Colon (tissue), 2 donors: ENCODE measurements at regions not wholly inside any gene's neighbourhood (a gene's known extent, or its start where the extent isn't known, plus 50 kb on each side); places are given as distances from the start of the nearest gene placed in this dataset.
A peak's percentile ranks its signal among the peaks of the same experiment; 100 is the strongest.

Source experiments
- FAIRE-seq: peaks from 2 replicates; lab custom pipeline; 2012; peaks lifted over from hg19 to GRCh38; lab: Jason Lieb, UNC
- donor health status: control.
- donor health status: control.

DNA sequence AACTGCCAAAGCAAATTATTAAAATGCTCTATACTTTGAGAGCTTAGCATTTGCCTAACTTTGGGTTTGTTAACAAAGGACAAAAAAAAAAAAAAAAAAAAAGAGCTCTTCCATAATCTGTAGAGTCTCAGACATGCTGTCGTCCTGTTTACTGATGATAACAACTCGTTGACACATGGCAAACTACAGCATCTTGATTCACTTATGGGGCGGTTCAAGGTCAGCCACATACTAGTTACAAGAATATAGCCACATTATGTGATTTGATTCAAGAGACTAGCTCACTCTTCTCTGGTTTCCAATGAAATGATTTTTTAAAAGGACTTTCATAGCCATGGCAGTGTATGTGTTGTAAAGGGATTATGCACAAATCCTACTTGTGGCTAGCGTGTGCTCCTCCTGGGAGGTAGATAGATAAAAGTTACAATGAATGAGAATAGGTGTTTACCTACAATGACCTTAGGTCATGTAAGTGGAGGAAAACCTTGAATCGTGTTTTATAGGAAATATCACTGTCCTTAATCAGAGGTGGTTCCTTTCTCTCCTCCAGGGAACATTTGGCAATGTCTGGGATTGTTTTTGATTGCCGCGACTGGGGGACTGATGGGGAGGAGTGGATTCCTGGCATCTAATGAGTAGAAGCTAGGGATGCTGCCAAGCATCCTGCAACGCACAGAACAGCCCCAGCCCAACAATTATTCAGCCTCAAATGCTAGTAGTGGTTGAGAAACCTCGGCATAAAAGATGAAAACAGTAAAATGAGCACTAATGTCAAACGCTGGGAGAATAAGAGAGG, 969.2 kb upstream of the SLC35B3 start:
- no peak for FAIRE-seq

DNA sequence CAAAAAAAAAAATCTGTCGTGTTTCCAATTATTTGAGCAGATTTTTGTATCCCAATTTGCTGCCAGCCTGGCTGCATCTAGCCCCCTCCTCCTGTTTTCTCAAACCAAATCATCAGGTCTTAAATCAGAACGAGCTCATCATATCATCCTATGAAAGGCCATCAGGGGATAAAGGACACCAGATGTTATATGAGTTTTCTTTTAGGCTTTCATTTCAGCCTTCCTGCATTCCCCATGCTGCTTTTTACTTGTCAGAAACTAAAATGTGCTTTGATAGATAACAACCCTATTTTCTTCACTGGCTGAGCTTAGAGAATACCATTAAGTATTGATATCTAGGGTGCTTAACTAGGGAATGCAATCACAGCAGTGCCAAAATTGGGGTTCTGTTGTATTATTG, 968.4 kb upstream of the SLC35B3 start:
- no peak for FAIRE-seq

- FAIRE-seq, result no peak
Observed at GRCh38 chr6:9401960-9402359, 966.6 kb upstream of the SLC35B3 start.

DNA sequence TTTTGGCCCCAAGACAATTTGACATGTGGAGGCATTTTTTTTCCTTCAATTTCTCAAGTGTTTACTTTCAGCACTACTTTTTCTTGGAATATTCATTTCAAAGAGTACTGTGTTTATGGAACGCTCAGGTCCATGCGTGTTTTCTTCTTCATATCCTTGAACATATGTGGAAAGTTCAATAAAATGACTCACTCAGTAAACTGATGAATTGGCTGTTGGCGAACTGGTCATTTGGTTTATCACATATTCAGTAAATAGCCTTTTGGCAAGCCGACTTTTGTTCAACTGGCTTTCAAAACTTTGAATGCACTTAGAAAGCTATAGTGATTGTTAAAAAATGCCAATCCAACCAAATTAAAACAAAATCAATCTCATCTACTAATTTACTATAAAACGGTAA, 964.6 kb upstream of the SLC35B3 start:
- no peak for FAIRE-seq

- FAIRE-seq, result no peak
Observed at GRCh38 chr6:9398767-9399373, 963.5 kb upstream of the SLC35B3 start.

GRCh38 chr6:9398071-9398766, 962.9 kb upstream of the SLC35B3 start:
- no peak for FAIRE-seq

DNA sequence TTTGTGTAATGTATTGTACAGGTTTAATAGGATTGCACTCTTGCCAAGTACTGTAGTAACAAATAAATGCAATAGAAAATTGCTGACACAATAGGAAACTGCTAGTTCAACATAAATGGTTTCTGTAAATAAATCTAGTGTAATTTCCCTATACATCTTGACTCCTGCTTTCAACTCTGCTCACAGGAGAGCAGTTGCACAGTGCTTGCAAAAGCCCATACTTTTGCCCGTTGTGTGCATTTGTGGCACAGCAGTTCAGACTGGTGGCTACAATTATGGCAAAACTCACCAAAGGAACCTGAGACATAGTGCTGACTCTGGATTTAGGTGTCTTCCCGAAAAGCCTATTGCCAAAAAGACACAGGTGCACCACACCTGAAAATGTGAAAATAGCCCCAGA, 953.3 kb upstream of the SLC35B3 start:
- FAIRE-seq, result no peak

DNA sequence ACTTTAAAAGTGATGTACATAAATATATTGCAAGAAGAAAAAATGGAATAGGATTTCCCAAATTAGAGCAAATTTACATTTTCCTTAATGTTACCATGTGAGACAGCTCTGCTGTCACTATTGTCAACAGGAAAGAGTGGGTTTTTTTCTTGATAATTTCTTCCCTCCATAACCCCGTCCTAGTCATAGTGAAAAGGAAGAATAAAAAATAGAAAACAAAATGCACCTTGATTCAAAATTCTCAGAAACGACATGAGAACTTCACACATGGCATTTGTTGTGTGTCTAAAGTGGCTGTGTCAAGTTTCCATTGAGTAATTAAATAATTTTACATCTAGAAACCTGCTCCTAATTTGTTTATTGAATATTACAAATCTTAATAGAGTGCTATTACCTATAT, 945.2 kb upstream of the SLC35B3 start:
- no peak for FAIRE-seq

DNA sequence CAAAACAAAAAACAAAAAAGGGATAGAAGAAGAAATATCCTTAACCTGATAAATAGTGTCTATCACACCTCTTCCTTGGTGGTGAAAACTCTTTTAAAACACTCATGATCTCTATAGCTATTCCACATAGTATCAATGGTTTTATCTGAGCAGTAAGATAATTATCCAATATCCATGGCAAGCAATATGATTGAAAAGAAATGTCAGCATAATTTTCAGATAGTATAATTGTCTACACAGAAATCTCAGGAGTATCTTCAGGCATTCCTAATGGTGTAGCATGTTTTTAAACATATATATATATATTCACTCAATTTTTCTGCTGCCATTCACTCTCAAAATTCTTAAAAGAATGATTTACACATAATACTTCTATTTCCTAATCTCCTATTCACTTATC, 938.0 kb upstream of the SLC35B3 start:
- FAIRE-seq, result no peak

DNA sequence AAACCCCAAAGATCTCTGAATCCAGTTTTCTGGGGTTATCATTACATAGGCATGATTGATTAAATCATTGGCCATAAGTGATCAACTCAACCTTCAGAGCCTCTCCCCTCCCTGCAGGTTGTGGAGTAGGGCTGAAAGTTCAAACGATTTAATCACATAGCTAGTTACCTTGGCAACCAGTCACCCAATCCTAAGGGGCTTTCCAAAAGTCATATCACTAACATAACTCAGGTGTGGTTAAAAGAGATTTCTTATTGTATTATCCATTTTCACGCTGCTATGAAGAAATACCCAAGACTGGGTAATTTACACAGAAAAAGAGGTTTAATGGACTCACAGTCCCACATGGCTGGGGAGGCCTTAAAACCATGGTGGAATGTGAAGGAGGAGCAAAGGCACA, 935.1 kb upstream of the SLC35B3 start:
- no peak for FAIRE-seq

- FAIRE-seq, result peak; percentile 24
Observed at GRCh38 chr6:9365378-9365777, 930.0 kb upstream of the SLC35B3 start.

DNA sequence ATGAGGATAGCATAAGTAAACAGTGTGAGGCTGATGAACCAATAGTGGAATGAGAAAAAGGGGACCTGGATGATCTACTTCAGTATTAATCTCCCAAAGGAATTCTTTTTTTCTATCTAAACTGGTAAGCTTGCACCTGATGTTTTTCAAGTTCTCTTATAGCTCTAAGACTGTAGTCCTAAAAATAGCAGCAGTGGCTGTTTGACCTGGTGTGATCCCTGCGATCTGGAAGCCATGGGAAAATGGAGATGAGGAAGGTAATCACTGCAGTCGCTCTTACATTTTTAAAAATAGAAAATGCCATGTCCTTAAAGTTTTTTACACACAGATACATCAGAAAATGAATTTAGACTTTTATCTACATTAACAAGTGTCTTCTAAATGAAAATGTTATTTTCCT, 926.4 kb upstream of the SLC35B3 start:
- FAIRE-seq, result no peak

DNA sequence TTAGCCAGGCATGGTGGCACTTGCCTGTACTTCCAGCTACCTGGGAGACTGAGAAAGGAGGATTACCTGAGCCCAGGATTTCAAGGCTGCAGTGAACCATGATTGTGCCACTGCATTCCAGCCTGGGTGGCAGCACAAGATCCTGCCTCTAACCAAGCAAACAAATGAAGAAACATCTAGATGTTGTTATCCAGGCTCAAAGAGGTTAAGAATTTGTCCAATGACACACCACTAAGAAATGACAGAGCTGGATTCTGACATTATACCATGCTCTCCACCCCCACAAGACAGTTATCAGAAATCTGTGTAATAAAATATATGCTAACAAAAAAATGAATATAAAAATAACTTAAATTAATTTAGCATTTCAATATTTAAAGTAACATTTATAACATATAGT, 925.5 kb upstream of the SLC35B3 start:
- FAIRE-seq, result no peak

DNA sequence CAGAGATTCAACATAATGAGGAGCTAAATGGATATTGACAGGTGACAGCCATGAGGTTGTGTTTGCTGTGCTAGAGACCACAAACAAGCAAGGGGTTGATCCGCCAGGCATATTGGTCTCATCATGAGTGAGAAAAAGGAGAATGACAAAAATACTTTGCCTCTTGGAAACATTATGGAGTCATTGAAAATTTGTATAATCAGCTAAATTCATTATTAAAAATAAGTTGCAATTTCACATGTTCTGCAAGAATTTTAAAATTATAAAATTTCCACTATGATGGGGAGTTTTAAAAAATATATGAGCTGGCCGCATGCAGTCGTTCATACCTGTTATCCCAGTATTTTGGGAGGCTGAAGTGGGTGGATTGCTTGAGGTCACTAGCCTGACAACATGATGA, 912.3 kb upstream of the SLC35B3 start:
- no peak for FAIRE-seq

GRCh38 chr6:9346923-9347322, 911.6 kb upstream of the SLC35B3 start:
- FAIRE-seq, result no peak

DNA sequence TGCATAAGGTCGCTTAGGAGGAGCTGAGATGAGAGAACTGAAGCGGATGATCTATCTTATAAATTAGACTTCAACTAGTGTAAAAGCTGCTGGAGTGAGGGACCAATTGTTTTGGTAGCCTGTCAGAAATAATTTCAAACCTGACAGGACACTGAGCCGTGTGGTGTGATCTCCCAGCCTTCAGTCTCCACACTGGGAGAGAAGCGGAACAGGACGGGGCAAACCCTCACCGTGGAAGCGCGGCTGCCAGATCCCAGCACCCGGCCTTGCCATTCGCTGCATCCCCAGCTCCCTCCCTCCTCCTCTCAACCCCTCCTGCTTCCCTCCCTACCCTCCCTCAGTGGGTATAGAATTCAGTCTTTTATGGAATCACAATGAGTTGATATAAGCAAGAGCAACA, 900.1 kb upstream of the SLC35B3 start:
- FAIRE-seq, result no peak

DNA sequence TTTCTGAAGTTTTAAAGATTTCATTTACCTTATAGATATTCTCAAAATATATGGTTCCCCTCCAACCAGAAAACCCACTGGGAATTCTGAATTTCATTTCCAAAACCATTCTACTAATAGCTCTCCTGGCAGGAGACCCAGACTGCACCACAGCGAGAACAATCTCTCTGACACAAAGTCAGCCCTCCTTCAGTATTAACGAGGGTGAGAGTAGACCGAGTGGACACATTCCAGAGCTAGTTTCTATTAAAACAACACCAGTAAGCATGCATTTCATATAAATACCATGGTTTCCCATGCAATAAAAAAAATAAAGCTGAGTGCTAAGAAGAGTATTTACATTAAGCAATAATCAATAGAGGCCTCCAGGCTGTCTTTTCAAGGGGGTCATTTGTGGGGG, 899.6 kb upstream of the SLC35B3 start:
- FAIRE-seq, result no peak

DNA sequence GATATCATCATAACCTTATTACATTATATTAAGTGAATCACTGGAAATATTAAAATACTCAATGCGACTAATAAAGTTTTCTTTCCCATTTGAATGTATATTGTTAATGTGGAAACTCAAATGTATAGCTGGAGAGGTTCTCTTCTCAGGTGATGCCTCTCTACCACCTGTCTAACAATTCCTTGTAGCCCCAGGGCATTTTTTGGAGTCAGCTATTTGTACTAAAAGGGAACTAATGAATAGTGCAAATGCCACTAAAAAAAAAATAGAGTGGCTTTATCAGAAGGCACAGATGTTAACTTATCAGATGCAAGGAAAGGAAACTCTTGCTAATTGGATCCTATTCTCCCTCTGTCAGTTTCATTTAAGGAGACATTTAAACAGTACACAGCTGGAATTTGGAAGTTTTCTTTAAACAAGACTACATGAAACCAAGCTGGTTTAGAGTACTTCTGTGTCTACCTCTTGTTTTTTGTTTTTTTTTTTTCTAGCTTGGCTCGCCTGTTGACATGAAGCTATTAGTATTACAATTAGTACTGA, 897.0 kb upstream of the SLC35B3 start:
- no peak for FAIRE-seq

GRCh38 chr6:9316831-9317230, 881.5 kb upstream of the SLC35B3 start:
- no peak for FAIRE-seq

DNA sequence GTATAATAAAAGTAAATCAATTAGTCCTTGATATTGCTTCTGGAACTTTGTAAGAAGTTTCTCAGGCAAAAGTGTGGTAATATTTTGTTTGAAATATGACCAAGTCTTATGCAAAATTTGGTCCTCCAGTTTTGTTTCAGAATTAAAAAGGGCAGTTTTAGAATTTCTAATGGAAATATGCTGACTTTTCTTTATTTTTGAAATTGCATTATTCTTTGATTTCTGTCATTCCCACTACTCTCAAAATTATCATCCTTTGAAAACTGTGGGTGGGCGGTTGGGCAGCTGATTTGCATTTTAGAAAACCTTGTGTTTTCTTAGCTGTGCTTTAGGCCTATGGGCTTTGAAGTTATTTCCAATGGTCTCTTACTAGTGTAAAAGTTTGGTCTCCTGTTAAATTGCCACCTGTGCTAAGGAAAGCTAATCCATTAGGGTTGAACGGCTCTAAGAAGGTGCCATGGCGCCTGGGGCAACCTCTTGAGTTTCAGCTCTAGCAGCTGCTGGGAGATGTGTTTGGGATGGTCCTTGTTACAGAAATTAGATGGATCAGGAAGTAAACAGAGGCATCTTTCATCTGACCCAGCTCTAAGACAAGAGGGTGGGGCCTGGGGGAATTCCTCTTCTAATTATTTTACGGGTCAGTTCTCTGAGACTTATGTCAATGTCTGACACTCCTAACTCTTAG, 880.8 kb upstream of the SLC35B3 start:
- FAIRE-seq, result no peak

DNA sequence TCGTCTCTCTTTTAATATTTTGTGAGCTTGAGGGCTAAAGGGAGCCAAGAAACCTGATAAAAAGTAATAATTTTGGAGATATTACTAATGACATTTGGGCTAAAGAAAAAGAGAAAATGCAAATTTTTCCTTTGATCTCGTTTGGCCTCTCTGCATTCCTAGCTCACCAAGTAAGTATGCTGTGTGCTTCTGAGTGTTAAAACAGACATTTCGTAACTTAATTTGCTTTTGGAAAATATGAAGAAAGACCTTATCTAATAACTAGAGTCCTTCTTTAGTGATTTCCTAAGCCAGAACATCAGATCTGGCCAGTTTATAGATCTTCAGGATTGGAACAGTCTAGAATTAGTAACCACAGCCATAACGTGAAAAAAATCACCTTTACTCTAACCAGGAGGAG, 872.9 kb upstream of the SLC35B3 start:
- no peak for FAIRE-seq

GRCh38 chr6:9307786-9308185, 872.4 kb upstream of the SLC35B3 start:
- FAIRE-seq, result no peak

- no peak for FAIRE-seq
Observed at GRCh38 chr6:9307187-9307586, 871.8 kb upstream of the SLC35B3 start.
